ENCODE measurements at regions not wholly inside any gene's neighbourhood (a gene's known extent, or its start where the extent isn't known, plus 50 kb on each side); places are given as distances from the start of the nearest gene placed in this dataset.
"Not testable (repeated sequence)": the region's sequence is repeated elsewhere in the genome, so short reads cannot be mapped to it uniquely, and the experiment has no call there.

- DNase-seq: peak in 1 of 2 experiments; percentile 42
Measured at GRCh38 chr12:89225808-89226411, 126.4 kb downstream of the DUSP6 start.

GRCh38 chr12:89225401-89225800 lies 126.9 kb downstream of the DUSP6 start:
- DNase-seq: no peak

- not testable (repeated sequence) for DNase-seq
Measured at GRCh38 chr12:89222580-89222979, 129.7 kb downstream of the DUSP6 start.

- DNase-seq: no peak
Measured at GRCh38 chr12:89217472-89217871, 134.8 kb downstream of the DUSP6 start.

GRCh38 chr12:89216211-89216952 lies 135.9 kb downstream of the DUSP6 start:
- DNase-seq: no peak

GRCh38 chr12:89215196-89215595 lies 137.1 kb downstream of the DUSP6 start:
- no peak for DNase-seq

GRCh38 chr12:89213747-89214146 lies 138.6 kb downstream of the DUSP6 start:
- DNase-seq: no peak

GRCh38 chr12:89213139-89213538 lies 139.2 kb downstream of the DUSP6 start:
- DNase-seq: no peak

GRCh38 chr12:89212339-89212771 lies 139.9 kb downstream of the DUSP6 start:
- no peak for DNase-seq

GRCh38 chr12:89211456-89211855 lies 140.8 kb downstream of the DUSP6 start:
- DNase-seq: no peak

- no peak for DNase-seq
Measured at GRCh38 chr12:89210277-89210676, 142.0 kb downstream of the DUSP6 start.

GRCh38 chr12:89208661-89209096 lies 143.6 kb downstream of the DUSP6 start:
- DNase-seq: no peak

GRCh38 chr12:89206390-89206789 lies 145.9 kb downstream of the DUSP6 start:
- no peak for DNase-seq

GRCh38 chr12:89205517-89205916 lies 146.8 kb downstream of the DUSP6 start:
- no peak for DNase-seq

- no peak for DNase-seq
Measured at GRCh38 chr12:89203144-89203543, 149.2 kb downstream of the DUSP6 start.

- no peak for DNase-seq
Measured at GRCh38 chr12:89200217-89200616, 152.1 kb downstream of the DUSP6 start.

GRCh38 chr12:89195470-89195869 lies 156.8 kb downstream of the DUSP6 start:
- no peak for DNase-seq

GRCh38 chr12:89194683-89195082 lies 157.6 kb downstream of the DUSP6 start:
- no peak for DNase-seq

- no peak for DNase-seq
Measured at GRCh38 chr12:89192429-89192828, 159.9 kb downstream of the DUSP6 start.

- not testable (repeated sequence) for DNase-seq
Measured at GRCh38 chr12:89191597-89191996, 160.7 kb downstream of the DUSP6 start.

GRCh38 chr12:89189448-89189847 lies 162.9 kb downstream of the DUSP6 start:
- DNase-seq: no peak

GRCh38 chr12:89187507-89187906 lies 164.8 kb downstream of the DUSP6 start:
- no peak for DNase-seq

GRCh38 chr12:89185889-89186288 lies 166.4 kb downstream of the DUSP6 start:
- no peak for DNase-seq

GRCh38 chr12:89185181-89185580 lies 167.1 kb downstream of the DUSP6 start:
- no peak for DNase-seq
